HepG2 (cell line): ENCODE measurements at regions not wholly inside any gene's neighbourhood (a gene's known extent, or its start where the extent isn't known, plus 50 kb on each side); places are given as distances from the start of the nearest gene placed in this dataset.

Experiments
- ATAC-seq: fragments of 200-7000 bp; cut with Tn5 transposase; 3 replicates; pipeline ENCODE4 v1.9.1; 2020; ENCODE audit warnings: mild to moderate bottlenecking, moderate library complexity
- BruUV-seq: library from RNA; stranded (reverse); fragments of 400-500 nt; replicated peaks from 2 replicates; lab custom pipeline; 2021; lab: Mats Ljungman, UMichigan
- CTCF ChIA-PET: fragments of 300-600 bp; formaldehyde crosslinking; extraction: SDS; loops from one replicate; lab custom pipeline; 2021; ENCODE audit warnings: low total read pairs, inconsistent platforms, low intra/inter-chr PET ratio; lab: Yijun Ruan, JAX
- POLR2A ChIA-PET: fragments of 350-600 bp; sonication (Branson Sonifier 250); formaldehyde crosslinking; loops from one replicate; lab custom pipeline; 2020; ENCODE audit warnings: antibody characterized with exemption, inconsistent platforms; lab: Yijun Ruan, JAX
- DNase-seq: peaks from one replicate; pipeline ENCODE4 v3.0.0-alpha.2; 2015; ENCODE audit warnings: low spot score
- FAIRE-seq: peaks from 3 replicates; lab custom pipeline; 2011; peaks lifted over from hg19 to GRCh38; lab: Jason Lieb, UNC
- H2AFZ ChIP-seq: one replicate; pipeline ENCODE4 v1.6.1; 2011; ENCODE audit warnings: low read length, inconsistent platforms
- H3K27ac ChIP-seq: fragments of 300-600 bp; 3 replicates; pipeline ENCODE4 v1.8.0; 2011; ENCODE audit warnings: mixed run types, mild to moderate bottlenecking, mixed read lengths, low read length, inconsistent platforms; ENCODE audit not compliant: insufficient read depth; ENCODE audit errors: extremely low read length
- H3K27me3 ChIP-seq, 2 experiments: fragments of 200-600 bp in 1 of 2; 2 replicates in 1 of 2; 3 replicates in 1 of 2; pipeline versions ENCODE4 v1.6.0 to v1.8.0; 2011; ENCODE audit warnings: low read length in 2 of 2, mild to moderate bottlenecking in 2 of 2, moderate library complexity in 2 of 2, inconsistent platforms in 1 of 2; ENCODE audit not compliant: insufficient read depth in 2 of 2, control insufficient read depth in 1 of 2
- H3K36me3 ChIP-seq, 2 experiments: fragments of 200-600 bp in 1 of 2; replicated peaks in 1 of 2; 2 replicates in 1 of 2; 3 replicates in 1 of 2; pipeline versions ENCODE4 v1.5.1 to v1.8.0; 2011; ENCODE audit warnings: low read length in 2 of 2, inconsistent platforms in 1 of 2; ENCODE audit not compliant: insufficient read depth in 2 of 2, control insufficient read depth in 1 of 2
- H3K4me1 ChIP-seq: 2 replicates; pipeline ENCODE4 v1.5.1; 2012; ENCODE audit warnings: low read length, inconsistent platforms; ENCODE audit not compliant: insufficient read depth
- H3K4me2 ChIP-seq: 2 replicates; pipeline ENCODE4 v1.6.0; 2011; ENCODE audit warnings: low read depth, low read length, inconsistent platforms
- H3K4me3 ChIP-seq, 3 experiments: fragments of 200-600 bp in 1 of 3; sonication (generic), shearing (Covaris generic) in 1 of 3; replicated peaks in 1 of 3; 2 replicates each; pipeline ENCODE4 v1.5.1; 2011 to 2016; ENCODE audit warnings: low read length in 3 of 3, inconsistent platforms in 2 of 3, low read depth in 2 of 3, mild to moderate bottlenecking in 2 of 3, control low read depth in 1 of 3, mixed read lengths in 1 of 3; ENCODE audit not compliant: insufficient read depth in 1 of 3
- H3K79me2 ChIP-seq: one replicate; pipeline ENCODE4 v1.6.1; 2011; ENCODE audit warnings: low read length, inconsistent platforms; ENCODE audit not compliant: insufficient read depth
- H3K9ac ChIP-seq: 2 replicates; pipeline ENCODE4 v1.6.0; 2011; ENCODE audit warnings: mild to moderate bottlenecking, low read depth, low read length, inconsistent platforms; ENCODE audit not compliant: insufficient read depth
- H3K9me3 ChIP-seq: 2 replicates; pipeline ENCODE4 v1.5.1; 2012; ENCODE audit warnings: mild to moderate bottlenecking, low read length
- H4K20me1 ChIP-seq: 2 replicates; pipeline ENCODE4 v1.6.0; 2011; ENCODE audit warnings: inconsistent platforms, mild to moderate bottlenecking, low read length, moderate library complexity; ENCODE audit not compliant: insufficient read depth
- ISX ChIP-seq: sonication (generic); formaldehyde crosslinking; conservative IDR thresholded peaks from 2 replicates; pipeline ENCODE4 v1.5.0; 2020; ENCODE audit warnings: missing genetic modification reagents
- MAFF ChIP-seq: IDR thresholded peaks from 2 replicates; pipeline ENCODE4 v1.6.1; 2011; ENCODE audit warnings: low read depth, low read length, improper control_type of control experiment
- MAFK ChIP-seq, 2 experiments: IDR thresholded peaks in 1 of 2; conservative IDR thresholded peaks in 1 of 2; 2 replicates each; pipeline ENCODE4 v1.6.1; 2011; ENCODE audit warnings: improper control_type of control experiment in 2 of 2, low read length in 2 of 2
- NR2F1 ChIP-seq, 2 experiments: fragments of 450-650 bp in 1 of 2; formaldehyde crosslinking in 1 of 2; IDR thresholded peaks; 2 replicates each; pipeline versions ENCODE4 v1.5.0 to v1.6.1; 2016 to 2020; ENCODE audit warnings: mild to moderate bottlenecking in 1 of 2, missing compliant biosample characterization in 1 of 2, missing genetic modification reagents in 1 of 2, moderate library complexity in 1 of 2
- RBFOX2 ChIP-seq: fragments of 200-400 bp; formaldehyde crosslinking; IDR thresholded peaks from 2 replicates; pipeline ENCODE4 v1.6.1; 2017; ENCODE audit warnings: low read depth, mild to moderate bottlenecking, low read length
- SAP130 ChIP-seq: IDR thresholded peaks from 2 replicates; pipeline ENCODE4 v1.6.1; 2016; ENCODE audit warnings: low read depth
- SRSF9 ChIP-seq: fragments of 200-400 bp; formaldehyde crosslinking; IDR thresholded peaks from 2 replicates; pipeline ENCODE4 v1.6.1; 2018; ENCODE audit warnings: borderline replicate concordance, mild to moderate bottlenecking, low read depth, low read length; ENCODE audit not compliant: insufficient read depth, poor library complexity, severe bottlenecking
- ZNF333 ChIP-seq: sonication (generic); formaldehyde crosslinking; IDR thresholded peaks from 2 replicates; pipeline ENCODE4 v1.4.0; 2020; ENCODE audit warnings: mild to moderate bottlenecking, missing genetic modification reagents, borderline replicate concordance
- ZNF644 ChIP-seq: IDR thresholded peaks from 2 replicates; pipeline ENCODE4 v1.6.1; 2016; ENCODE audit warnings: low read depth
- WGBS: methylation state at CpG from one replicate; pipeline ENCODE4 v1.1.6; 2017; ENCODE audit warnings: low lambda C conversion rate; 5-methylcytosine and 5-hydroxymethylcytosine counted together
- in situ Hi-C: cut with HindIII; loops from 2 replicates; pipeline ENCODE4 v1.10.0; 2017; ENCODE audit warnings: low pct_unique_long_range_greater_than_20kb; ENCODE audit not compliant: extremely low pct_ligation_motif_present
- intact Hi-C: fragments of 100-400 bp; cut with micrococcal nuclease; formaldehyde crosslinking; loops from one replicate; pipeline ENCODE4 v1.10.0; 2022; ENCODE audit not compliant: unreplicated experiment
- TF ChIP-seq, protein P1 (sequence below): sonication (generic); formaldehyde crosslinking; IDR thresholded peaks from 2 replicates; pipeline ENCODE4 v1.4.0; 2020; ENCODE audit warnings: mild to moderate bottlenecking, low read depth, missing genetic modification reagents
- TF ChIP-seq, protein P2 (sequence below): sonication (generic); formaldehyde crosslinking; IDR thresholded peaks from 2 replicates; pipeline ENCODE4 v1.9.0; 2021; ENCODE audit warnings: mild to moderate bottlenecking, missing genetic modification reagents
- TF ChIP-seq, protein P3 (sequence below): sonication (generic); formaldehyde crosslinking; IDR thresholded peaks from 2 replicates; pipeline ENCODE4 v1.4.0; 2020; ENCODE audit warnings: missing genetic modification reagents

DNA sequence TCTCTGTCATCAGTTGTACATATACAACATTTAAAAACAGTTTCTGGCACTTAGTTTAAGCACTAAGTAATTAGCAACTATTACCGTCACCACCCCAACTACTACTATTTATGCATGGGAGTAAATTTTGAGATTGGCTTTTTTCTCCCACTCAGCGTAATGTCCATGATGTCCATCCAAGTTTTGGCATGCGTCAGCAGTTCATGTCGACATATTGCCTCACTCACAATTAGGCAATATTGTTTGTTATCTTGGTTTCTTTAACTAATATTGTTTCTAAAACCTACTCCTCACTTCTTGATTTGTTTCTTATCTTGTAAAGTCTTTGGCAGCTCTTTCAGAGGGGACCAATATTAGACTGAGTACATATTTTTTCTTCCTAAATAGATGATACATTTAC is 131.3 kb downstream of the KCNJ18 start:
- H4K20me1 ChIP-seq = no peaks in the 10 kb centered on the region
- TF ChIP-seq ZNF333 (CRISPR knock-in tag) (no peak), NR2F1 (CRISPR knock-in tag; IDR thresholded peaks at IDR 0.05) (no peak), ZNF644 (CRISPR knock-in tag) (no peak), SAP130 (CRISPR knock-in tag) (no peak), MAFF (peak; percentile 81), SRSF9 (no peak), MAFK (conservative IDR thresholded peaks at IDR 0.05 in 1 of 2, IDR thresholded peaks at IDR 0.05 in 1 of 2; ENCODE audit: low read length in 2 of 2) (peak; percentile 80 to 87), ISX (CRISPR knock-in tag) (no peak)
- TF ChIP-seq, protein P1, sequence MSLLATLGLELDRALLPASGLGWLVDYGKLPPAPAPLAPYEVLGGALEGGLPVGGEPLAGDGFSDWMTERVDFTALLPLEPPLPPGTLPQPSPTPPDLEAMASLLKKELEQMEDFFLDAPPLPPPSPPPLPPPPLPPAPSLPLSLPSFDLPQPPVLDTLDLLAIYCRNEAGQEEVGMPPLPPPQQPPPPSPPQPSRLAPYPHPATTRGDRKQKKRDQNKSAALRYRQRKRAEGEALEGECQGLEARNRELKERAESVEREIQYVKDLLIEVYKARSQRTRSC (CRISPR knock-in tag) = no peak
- no TSS peak for BruUV-seq
- in situ Hi-C loops = no loop called here
- H3K79me2 ChIP-seq = no peaks in the 10 kb centered on the region
- no peaks in the 10 kb centered on the region for H3K36me3 ChIP-seq
- no peak overlapping the region for H3K4me2 ChIP-seq
- H3K9ac ChIP-seq = no peak overlapping the region
- ChIA-PET CTCF (no interaction called here), POLR2A (no interaction called here)
- no peak overlapping the region for H2AFZ ChIP-seq
- no peaks in the 10 kb centered on the region for H3K9me3 ChIP-seq
- H3K27me3 ChIP-seq = 0 out of 5 replicates have a peak, but pooled peaks cover 0 to 3% of the 10 kb centered on the region in 2 experiments
- 45% methylated on average over 4 of the region's 4 CpGs for WGBS
- intact Hi-C loops = no loop called here
- no peak overlapping the region for H3K4me3 ChIP-seq
- no peaks in the 10 kb centered on the region for H3K4me1 ChIP-seq
- no peak overlapping the region for H3K27ac ChIP-seq
- ATAC-seq (no peak), DNase-seq (no peak), FAIRE-seq (no peak)

DNA sequence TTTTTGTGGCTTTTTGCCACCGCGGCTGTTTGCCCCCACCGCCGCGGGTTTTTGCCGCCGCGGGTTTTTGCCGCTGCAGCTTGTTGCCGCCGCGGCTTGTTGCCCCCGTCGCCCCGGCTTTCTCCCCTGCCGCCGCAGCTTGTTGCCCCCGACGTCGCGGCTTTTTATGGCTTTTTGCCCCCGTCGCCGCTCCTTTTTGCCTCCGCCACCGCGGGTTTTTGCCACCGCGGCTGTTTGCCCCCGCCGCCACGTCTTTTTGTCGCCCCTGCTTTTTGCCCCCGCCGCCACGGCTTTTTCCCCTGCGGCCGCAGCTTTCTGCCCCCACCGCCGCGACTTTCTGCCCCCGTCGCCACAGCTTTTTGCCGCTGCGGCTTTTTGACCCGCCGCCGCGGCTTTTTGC is 149.5 kb downstream of the KCNJ18 start:
- Histone ChIP-seq H3K79me2 (no peaks in the 10 kb centered on the region), H4K20me1 (no peaks in the 10 kb centered on the region), H3K36me3 (no peaks in the 10 kb centered on the region), H3K27ac (no peak overlapping the region), H3K4me2 (no peak overlapping the region), H3K9me3 (peaks cover 7% of the 10 kb centered on the region; the same call in 1 of the 2 replicates), H3K27me3 (no peaks in the 10 kb centered on the region), H3K4me1 (no peaks in the 10 kb centered on the region), H3K4me3 (no peak overlapping the region), H3K9ac (no peak overlapping the region), H2AFZ (no peak overlapping the region)
- in situ Hi-C loops (no loop called here), intact Hi-C loops (no loop called here)
- no peak for ATAC-seq
- 90% methylated on average over 49 of the region's 49 CpGs for WGBS
- DNase-seq = no peak
- no peak for FAIRE-seq
- no TSS peak for BruUV-seq
- ChIA-PET CTCF (no interaction called here), POLR2A (no interaction called here)
- no peak for TF ChIP-seq RBFOX2
- TF ChIP-seq, protein P2, sequence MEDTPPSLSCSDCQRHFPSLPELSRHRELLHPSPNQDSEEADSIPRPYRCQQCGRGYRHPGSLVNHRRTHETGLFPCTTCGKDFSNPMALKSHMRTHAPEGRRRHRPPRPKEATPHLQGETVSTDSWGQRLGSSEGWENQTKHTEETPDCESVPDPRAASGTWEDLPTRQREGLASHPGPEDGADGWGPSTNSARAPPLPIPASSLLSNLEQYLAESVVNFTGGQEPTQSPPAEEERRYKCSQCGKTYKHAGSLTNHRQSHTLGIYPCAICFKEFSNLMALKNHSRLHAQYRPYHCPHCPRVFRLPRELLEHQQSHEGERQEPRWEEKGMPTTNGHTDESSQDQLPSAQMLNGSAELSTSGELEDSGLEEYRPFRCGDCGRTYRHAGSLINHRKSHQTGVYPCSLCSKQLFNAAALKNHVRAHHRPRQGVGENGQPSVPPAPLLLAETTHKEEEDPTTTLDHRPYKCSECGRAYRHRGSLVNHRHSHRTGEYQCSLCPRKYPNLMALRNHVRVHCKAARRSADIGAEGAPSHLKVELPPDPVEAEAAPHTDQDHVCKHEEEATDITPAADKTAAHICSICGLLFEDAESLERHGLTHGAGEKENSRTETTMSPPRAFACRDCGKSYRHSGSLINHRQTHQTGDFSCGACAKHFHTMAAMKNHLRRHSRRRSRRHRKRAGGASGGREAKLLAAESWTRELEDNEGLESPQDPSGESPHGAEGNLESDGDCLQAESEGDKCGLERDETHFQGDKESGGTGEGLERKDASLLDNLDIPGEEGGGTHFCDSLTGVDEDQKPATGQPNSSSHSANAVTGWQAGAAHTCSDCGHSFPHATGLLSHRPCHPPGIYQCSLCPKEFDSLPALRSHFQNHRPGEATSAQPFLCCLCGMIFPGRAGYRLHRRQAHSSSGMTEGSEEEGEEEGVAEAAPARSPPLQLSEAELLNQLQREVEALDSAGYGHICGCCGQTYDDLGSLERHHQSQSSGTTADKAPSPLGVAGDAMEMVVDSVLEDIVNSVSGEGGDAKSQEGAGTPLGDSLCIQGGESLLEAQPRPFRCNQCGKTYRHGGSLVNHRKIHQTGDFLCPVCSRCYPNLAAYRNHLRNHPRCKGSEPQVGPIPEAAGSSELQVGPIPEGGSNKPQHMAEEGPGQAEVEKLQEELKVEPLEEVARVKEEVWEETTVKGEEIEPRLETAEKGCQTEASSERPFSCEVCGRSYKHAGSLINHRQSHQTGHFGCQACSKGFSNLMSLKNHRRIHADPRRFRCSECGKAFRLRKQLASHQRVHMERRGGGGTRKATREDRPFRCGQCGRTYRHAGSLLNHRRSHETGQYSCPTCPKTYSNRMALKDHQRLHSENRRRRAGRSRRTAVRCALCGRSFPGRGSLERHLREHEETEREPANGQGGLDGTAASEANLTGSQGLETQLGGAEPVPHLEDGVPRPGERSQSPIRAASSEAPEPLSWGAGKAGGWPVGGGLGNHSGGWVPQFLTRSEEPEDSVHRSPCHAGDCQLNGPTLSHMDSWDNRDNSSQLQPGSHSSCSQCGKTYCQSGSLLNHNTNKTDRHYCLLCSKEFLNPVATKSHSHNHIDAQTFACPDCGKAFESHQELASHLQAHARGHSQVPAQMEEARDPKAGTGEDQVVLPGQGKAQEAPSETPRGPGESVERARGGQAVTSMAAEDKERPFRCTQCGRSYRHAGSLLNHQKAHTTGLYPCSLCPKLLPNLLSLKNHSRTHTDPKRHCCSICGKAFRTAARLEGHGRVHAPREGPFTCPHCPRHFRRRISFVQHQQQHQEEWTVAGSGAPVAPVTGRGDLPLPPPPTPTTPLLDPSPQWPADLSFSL (CRISPR knock-in tag) = no peak
- TF ChIP-seq, protein P3, sequence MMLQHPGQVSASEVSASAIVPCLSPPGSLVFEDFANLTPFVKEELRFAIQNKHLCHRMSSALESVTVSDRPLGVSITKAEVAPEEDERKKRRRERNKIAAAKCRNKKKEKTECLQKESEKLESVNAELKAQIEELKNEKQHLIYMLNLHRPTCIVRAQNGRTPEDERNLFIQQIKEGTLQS (CRISPR knock-in tag) = no peak
